Left ventricle myocardium inferior (tissue), 1 donor: ENCODE measurements at regions not wholly inside any gene's neighbourhood (a gene's known extent, or its start where the extent isn't known, plus 50 kb on each side); places are given as distances from the start of the nearest gene placed in this dataset.

Experiments
- DNase-seq: peaks from one replicate; pipeline ENCODE4 v3.0.0-alpha.2; 2020
- H3K27ac ChIP-seq: fragments of 200-600 bp; replicated peaks from 2 replicates; pipeline ENCODE4 v1.8.0; 2021
- H3K27me3 ChIP-seq: fragments of 200-600 bp; 2 replicates; pipeline ENCODE4 v1.8.0; 2021; ENCODE audit warnings: low read depth
- H3K36me3 ChIP-seq: fragments of 200-600 bp; 2 replicates; pipeline ENCODE4 v1.8.0; 2021
- H3K4me1 ChIP-seq: fragments of 200-600 bp; 2 replicates; pipeline ENCODE4 v1.8.0; 2021
- H3K4me3 ChIP-seq: fragments of 200-600 bp; 2 replicates; pipeline ENCODE4 v1.8.0; 2021; ENCODE audit warnings: mild to moderate bottlenecking, moderate library complexity
- H3K9me3 ChIP-seq: fragments of 200-600 bp; replicated peaks from 2 replicates; pipeline ENCODE4 v1.8.0; 2021
- CTCF ChIP-seq: fragments of 200-600 bp; IDR thresholded peaks from 2 replicates; pipeline ENCODE4 v1.8.0; 2021; ENCODE audit warnings: antibody characterized with exemption, mild to moderate bottlenecking, borderline replicate concordance
- intact Hi-C: fragments of 100-400 bp; cut with micrococcal nuclease; formaldehyde crosslinking; loops from one replicate; pipeline ENCODE4 v1.11.0; 2022
- donor health status: DM: no; HTN: yes; CAD: no; lungs with severe emphysema.

GRCh38 chr18:11517704-11518103, 91.7 kb upstream of the SLC35G4 start:
- Histone ChIP-seq H3K27ac (no peak overlapping the region), H3K27me3 (no peaks in the 10 kb centered on the region), H3K4me1 (no peaks in the 10 kb centered on the region), H3K4me3 (no peak overlapping the region), H3K9me3 (no peaks in the 10 kb centered on the region), H3K36me3 (no peaks in the 10 kb centered on the region)
- intact Hi-C loops: no loop called here
- DNase-seq: no peak
- TF ChIP-seq CTCF: no peak

DNA sequence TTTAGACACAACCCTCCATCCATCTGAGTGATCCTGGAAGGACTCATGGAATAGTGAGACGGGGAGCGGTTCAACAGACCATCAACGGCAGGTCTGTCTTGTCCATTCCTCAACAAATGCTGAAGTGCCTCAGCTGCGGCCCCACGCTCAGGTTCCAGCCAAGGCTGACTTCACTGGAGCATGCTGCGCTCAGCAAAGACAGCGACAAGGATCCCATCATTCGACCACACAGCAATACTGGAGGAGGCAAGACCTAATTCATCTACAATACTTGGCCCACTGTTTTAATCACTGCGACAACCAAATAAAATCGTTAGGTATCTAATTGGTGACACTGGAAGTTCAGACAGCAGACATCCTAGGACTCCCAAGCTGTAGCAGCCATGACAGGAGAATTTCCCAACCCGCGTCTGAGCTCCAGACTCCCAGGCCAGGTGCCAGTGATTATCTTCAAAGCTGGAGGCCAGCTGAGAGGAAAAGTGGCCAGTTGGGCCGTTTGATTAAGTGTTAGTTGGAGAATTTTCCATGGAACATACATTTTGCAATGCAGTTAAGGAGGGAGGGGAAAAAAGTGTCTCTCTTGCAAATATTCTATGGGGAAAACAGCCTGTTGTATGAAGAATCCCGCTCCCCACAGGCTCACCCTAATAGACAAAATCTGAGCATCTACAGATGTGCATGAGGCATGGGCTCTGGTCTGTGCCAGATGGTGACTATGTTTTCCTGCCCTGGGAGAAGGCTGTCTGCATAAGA, 92.5 kb upstream of the SLC35G4 start:
- no peak overlapping the region for H3K27ac ChIP-seq
- intact Hi-C loops: no loop called here
- H3K4me1 ChIP-seq: peaks cover 6% of the 10 kb centered on the region
- no peaks in the 10 kb centered on the region for H3K36me3 ChIP-seq
- no peak overlapping the region for H3K4me3 ChIP-seq
- TF ChIP-seq CTCF: no peak
- H3K27me3 ChIP-seq: no peaks in the 10 kb centered on the region
- no peak for DNase-seq
- no peaks in the 10 kb centered on the region for H3K9me3 ChIP-seq

DNA sequence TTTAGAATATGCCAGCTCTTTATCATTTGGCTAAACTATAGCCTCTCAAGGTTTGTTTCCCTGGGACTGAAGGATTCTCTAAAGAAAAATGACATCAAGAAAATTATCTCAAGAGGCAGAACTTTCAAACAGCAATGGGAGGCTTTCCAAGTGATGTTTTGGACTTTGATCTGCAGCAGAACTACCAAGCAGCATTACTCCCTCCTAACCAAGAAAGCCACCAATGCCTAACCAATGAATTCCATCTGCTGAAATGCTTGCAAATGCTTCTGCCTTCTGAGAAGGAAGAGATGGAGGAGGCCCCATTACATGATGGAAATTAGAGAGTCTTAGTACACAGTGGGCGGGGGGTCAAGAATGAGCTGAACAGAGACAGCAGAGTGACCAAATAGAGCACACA, 95.1 kb upstream of the SLC35G4 start:
- H3K4me3 ChIP-seq: no peak overlapping the region
- no peak for TF ChIP-seq CTCF
- peaks cover 7% of the 10 kb centered on the region for H3K4me1 ChIP-seq
- no peaks in the 10 kb centered on the region for H3K27me3 ChIP-seq
- intact Hi-C loops: no loop called here
- H3K36me3 ChIP-seq: no peaks in the 10 kb centered on the region
- DNase-seq: no peak
- no peaks in the 10 kb centered on the region for H3K9me3 ChIP-seq
- H3K27ac ChIP-seq: no peak overlapping the region

DNA sequence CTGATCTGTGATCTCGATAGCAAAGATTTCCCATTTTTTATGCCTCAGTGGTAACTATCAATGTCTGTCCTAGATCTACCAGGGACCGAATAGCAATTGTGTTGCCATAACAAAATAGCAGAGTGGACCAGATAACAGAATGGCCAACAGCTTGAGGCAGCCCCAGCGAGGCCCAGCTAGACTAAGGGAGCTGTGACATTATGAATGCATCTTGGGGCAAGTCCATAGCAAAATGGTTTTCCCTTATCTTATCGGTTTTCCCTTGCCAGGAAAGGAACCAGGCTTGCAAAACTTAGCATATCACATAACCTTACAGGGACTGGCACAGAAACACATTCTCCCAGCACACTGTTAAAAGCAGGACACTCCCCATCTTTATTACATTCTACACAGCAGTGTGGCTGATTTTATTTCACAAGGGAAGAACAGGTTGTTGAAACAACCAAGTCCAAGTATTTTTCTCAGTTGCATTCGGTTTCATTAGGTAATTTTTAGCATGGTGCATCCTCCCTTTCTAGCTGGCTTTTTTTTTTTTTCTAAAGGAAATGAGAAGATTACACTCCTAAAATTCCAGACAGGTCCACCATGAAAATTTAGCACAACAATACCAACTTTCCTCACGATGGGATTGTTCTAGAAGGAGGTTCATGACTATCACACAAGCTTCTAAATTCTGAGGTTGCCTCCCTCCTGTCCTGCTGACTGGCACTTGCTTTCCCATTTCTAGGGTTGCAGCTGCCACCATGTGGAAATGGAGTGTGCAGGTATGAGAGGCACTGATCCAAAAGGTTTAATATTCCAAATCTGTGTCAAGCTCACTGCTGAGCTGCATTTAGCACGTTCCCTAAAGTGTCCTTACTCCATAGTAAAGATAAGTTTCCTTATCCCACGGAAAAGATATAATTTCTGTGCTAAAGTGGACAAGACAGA, 97.0 kb upstream of the SLC35G4 start:
- Histone ChIP-seq H3K9me3 (no peaks in the 10 kb centered on the region), H3K27me3 (no peaks in the 10 kb centered on the region), H3K4me1 (peaks cover 7% of the 10 kb centered on the region), H3K36me3 (no peaks in the 10 kb centered on the region), H3K27ac (no peak overlapping the region), H3K4me3 (no peak overlapping the region)
- TF ChIP-seq CTCF: peak; percentile 42
- intact Hi-C loops: no loop called here
- no peak for DNase-seq

GRCh38 chr18:11511434-11512095, 97.8 kb upstream of the SLC35G4 start:
- intact Hi-C loops: no loop called here
- TF ChIP-seq CTCF: no peak
- H3K4me3 ChIP-seq: no peak overlapping the region
- H3K36me3 ChIP-seq: no peaks in the 10 kb centered on the region
- no peak for DNase-seq
- H3K9me3 ChIP-seq: no peaks in the 10 kb centered on the region
- H3K27ac ChIP-seq: no peak overlapping the region
- peaks cover 7% of the 10 kb centered on the region for H3K4me1 ChIP-seq
- peaks cover 1% of the 10 kb centered on the region for H3K27me3 ChIP-seq
